Amniotic stem cell (primary cell): ENCODE measurements at regions not wholly inside any gene's neighbourhood (a gene's known extent, or its start where the extent isn't known, plus 50 kb on each side); places are given as distances from the start of the nearest gene placed in this dataset.
"Not testable (repeated sequence)": the region's sequence is repeated elsewhere in the genome, so short reads cannot be mapped to it uniquely, and the experiment has no call there.

Experiments used
- DNase-seq: peaks from one replicate; lab custom pipeline; 2025; lab: John Stamatoyannopoulos, UW

DNA sequence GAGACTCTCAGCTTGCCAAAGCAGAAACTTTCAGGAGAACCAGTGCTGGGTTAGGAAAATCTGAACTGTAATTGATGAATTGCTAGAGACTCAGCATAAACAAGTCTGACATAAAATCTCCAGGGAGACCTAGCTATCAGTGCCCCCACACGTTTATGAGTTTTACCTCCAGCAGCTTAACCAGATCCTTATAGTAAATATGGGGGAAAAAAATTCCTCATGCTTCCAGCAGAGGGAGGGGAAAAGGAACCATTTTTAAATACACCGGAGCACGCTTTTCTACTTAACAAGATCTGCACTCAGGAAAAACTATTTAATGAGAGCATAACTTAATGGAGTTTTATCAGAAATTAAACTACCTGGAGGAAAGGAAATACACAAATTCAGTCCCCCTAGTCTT lies 1040.7 kb upstream of the INTU start:
- no peak for DNase-seq

- DNase-seq, result no peak
These were observed 1039.1 kb upstream of the INTU start for GRCh38 chr4:126593626-126594025.

GRCh38 chr4:126595643-126596042 lies 1037.1 kb upstream of the INTU start:
- no peak for DNase-seq

- DNase-seq, result no peak
These were observed 1033.0 kb upstream of the INTU start for GRCh38 chr4:126599746-126600145.

DNA sequence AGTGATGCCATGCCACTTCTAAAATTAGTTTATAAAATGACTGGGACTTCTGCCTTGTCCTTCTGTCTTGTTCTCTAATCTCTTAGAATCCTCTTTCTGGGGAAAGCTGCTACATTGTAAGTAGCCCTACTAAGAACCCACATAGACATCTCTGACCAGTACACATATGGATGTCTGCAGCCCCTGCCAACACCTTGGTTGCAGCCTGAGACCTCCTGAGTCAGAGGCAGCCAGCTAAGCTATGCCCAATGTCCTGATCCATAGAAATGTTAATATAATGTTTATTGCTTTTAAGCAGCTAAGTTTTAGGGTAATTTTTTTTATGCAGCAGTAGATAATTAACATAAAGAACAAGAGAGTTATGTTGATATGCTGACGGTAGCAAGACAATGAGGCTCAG lies 1029.5 kb upstream of the INTU start:
- no peak for DNase-seq

- no peak for DNase-seq
These were observed 1028.9 kb upstream of the INTU start for GRCh38 chr4:126603825-126604224.

DNA sequence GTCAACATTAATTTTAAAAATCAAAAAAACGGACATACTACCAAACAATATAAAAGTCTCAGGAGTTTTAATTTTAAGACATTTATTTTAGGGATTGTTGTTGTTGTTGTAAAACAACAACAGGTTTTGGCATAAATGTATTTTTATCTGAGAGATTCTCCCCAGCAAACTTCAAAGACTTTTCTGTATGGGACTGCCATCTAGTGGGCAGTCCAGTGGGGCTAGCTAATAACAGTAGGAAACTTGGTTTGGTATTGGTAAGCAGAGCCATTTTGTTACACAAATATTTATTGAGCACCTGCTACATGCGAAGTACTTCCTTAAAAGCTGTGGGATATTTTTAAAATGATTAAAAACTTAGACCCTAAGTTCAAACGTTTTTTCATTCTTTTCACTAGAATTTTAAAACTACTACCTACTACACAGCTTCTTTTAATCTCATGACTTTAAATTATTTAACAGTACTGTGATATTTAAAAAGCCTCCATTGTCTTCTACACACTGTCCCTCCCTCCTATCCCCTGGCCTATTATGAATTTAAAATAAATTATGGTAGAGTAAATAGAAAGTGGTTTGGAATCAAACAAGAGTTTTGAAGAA lies 1028.4 kb upstream of the INTU start:
- DNase-seq, result peak; percentile 21

- DNase-seq, result no peak
These were observed 1021.8 kb upstream of the INTU start for GRCh38 chr4:126610933-126611332.

DNA sequence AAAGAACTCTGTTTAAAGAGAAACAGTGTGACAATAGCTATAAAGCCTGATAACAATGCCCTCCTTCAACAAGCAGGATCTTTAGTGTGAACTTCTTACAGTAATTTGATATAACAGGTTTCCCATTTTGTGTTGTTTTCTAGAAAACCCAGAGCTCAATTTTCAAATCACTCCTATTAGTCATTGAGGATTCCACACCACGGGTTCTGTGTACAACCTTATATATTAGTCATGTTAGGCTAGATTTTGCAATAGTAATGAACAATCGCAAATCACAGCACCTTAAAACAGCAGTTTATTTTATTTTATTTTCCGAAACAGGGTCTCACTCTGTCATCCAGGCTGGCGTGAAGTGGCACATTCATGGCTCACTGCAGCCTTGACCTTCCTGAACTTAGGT lies 1020.9 kb upstream of the INTU start:
- no peak for DNase-seq

DNA sequence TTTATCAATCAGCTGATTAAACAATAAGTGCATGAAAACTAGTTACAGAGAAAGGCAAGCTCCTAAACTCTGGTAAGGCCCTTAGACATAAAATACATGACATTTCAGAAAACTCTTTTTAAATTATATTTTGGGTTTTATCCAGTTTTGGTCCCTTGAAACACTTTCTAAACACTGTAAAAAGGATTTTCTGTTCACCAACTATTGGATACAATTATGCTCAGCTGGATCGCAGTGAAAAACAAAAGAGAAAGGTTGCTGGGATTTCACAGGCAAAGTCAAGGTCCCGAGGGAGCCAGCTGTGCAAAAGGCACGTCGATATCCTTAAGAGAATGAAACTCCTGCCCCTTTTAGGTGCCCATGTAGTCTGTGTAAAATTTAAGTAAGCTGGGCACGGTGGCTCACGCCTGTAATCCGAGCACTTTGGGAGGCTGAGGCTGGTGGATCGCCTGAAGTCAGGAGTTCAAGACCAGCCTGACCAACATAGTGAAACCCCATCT lies 1018.4 kb upstream of the INTU start:
- DNase-seq, result no peak

DNA sequence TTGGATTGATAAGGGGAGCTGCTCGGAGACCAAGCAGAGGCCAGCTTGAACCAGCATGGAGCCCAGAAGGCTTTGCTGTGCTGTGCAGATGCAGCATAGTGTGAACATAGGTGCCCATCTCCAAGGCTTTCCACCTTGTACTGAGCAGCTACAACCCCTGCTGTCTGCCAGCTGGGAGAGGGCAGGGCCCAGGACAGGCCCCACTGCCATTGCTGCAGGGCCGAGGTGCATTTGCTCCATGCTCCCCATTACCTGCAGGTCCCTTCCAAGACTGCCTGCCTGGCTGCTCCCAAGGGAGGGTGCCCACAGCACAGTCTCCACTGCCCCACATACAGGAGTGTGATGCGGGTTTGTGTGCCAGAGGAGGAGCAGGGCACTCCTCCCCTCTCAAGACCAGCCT lies 1016.0 kb upstream of the INTU start:
- DNase-seq, result no peak

- DNase-seq, result no peak
These were observed 1005.5 kb upstream of the INTU start for GRCh38 chr4:126627255-126627654.

DNA sequence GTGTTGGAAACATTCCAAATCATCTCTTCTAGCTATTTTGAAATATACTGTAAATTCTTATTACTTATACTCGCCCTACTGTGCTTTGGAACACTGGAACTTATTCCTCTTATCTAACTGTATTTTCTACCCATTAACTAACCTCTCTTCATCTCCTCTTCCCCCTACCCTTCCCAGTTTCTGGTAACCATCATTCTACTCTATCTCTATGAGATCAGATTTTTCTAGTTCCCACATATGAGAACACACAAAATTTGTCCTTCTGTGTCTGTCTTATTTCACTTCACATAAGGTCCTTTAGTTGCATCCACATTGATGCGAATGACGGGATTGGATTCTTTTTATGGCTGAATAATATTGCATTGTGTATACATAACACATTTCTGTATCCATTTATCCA lies 1003.8 kb upstream of the INTU start:
- DNase-seq, result no peak

DNA sequence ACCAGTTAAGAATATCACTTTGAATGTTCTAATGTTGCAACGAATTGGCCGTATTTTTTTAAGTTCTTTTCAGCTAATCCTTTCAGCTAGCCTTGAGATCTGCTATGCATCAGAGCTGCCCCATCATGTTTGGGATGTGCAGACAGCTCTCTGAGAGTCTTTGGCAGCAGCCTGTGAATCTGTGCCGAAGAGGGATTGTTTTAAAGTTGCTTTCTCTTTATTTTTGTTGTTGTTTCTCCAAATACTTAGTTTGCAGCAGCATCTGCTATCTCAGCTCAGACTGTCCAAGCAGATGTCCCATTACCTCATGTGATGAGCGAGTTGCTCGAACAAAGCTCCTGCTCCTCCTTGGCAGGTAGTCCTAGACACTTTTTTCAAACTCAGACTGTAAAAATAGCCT lies 1002.5 kb upstream of the INTU start:
- no peak for DNase-seq

- DNase-seq, result no peak
These were observed 999.5 kb upstream of the INTU start for GRCh38 chr4:126633306-126633705.

- no peak for DNase-seq
These were observed 995.1 kb upstream of the INTU start for GRCh38 chr4:126637706-126638105.

DNA sequence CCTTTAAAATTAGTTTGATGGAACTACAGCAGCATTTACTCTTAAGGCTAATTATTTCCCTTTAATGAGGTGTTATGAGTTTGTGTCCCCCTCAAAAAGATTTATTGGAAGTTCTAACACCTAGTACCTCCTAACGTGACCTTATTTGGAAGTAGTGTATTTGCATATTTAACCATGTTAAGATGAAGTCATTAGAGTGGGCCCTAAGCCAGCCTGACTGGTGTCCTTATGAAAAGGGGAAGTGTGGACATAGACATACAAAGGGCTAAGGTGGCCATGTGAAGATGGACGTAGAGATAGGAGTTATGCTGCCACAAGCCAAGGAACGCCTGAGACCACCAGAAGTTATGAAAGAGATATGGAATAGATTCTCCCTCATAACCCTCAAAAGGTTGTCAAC lies 985.4 kb upstream of the INTU start:
- no peak for DNase-seq

GRCh38 chr4:126647756-126648397 lies 984.9 kb upstream of the INTU start:
- DNase-seq, result no peak

DNA sequence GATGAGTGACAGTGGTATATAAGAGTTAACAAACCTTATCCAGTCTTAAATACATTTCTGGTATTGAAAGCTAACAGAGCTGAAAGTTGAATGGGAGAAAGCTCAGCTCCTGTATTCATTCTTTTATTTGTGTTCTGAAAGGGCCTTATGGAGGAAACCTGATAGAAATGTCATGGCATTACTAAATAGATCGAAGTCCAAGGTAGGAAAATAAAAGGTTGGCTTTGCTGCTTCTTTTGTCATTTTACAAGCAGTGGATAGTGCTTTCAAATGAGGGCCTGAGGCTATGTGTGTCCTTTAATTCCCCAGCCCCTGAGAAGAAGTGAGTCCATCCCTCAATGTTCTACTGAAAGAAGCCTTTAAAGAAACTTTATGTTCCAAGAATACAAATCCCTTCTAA lies 974.3 kb upstream of the INTU start:
- no peak for DNase-seq

DNA sequence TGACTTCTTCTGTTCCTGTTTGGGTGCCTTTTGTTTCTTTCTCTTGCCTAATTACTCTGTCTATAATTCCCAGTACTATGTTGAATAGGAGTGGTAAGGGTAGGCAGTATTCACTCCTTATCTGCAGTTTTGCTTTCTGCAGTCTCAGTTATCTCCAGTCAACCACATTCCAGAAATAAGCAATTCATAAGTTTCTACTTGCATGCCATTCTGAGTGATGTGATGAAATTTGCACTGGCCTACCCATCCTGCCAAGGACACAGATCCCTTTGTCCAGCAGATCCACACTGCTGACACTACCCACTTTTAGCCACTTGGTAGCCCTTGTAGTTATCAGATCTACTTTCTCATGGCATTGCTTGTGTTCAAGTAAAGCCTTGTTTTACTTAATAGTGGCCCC lies 971.6 kb upstream of the INTU start:
- DNase-seq, result no peak

DNA sequence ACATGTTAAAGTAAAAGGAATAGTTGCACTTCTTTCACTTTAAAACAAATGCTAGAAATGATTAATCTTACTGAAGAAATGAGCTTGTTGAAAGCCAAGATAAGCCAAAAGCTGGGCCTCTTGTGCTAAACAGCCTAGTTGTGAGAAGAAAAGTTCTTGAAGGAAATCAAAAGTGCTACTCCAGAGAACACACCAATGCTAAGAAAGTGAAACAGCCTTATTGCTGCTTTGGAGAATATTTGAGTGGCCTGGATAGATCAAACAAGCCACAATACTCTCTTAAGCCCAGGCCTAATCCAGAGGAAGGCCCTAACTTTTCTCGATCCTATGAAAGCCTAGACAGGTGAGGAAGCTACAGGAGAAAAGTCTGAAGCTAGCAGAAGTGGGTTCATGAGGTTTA lies 967.9 kb upstream of the INTU start:
- DNase-seq, result no peak

- DNase-seq, result not testable (repeated sequence)
These were observed 962.7 kb upstream of the INTU start for GRCh38 chr4:126670038-126670437.

DNA sequence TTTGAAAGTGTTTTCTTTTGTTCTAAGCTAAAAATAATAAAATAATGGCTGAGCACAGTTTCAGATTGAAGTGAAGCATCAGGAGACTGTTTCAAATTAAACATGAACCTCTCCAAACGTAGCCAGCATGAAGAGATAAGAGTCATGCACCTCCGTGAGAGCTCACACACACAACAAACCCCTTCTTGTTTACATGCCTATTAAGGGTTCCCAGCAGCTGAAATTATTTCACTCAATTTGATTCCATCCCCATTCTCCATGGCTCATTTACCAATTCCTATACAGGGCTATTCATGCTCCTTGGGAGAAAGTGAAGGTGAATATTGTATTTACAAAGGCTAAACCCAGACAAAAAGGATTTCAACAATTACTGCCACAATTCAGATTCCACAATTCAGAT lies 954.1 kb upstream of the INTU start:
- DNase-seq, result no peak

DNA sequence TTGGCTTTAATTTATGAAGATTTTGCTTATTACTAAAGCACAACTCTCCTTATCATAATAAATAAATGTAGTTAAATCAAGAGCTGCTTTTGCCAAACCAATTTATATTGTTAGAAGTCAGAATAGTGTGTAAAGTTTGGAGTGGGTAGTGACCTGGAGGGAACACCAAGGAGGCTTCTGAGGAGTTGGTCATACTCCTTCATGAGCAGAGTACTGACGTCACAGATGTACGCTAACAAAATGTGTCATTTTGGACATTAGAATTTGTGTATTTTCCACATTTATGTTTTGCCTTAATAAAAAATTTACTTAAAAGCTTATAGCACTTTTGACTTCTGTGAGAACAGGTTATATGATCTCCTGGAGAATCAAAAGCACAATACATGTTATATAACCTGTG lies 953.5 kb upstream of the INTU start:
- DNase-seq, result no peak
